GM21619 (cell line): ENCODE measurements at regions not wholly inside any gene's neighbourhood (a gene's known extent, or its start where the extent isn't known, plus 50 kb on each side); places are given as distances from the start of the nearest gene placed in this dataset.

Experiments
- ATAC-seq: cut with Tn5 transposase; IDR thresholded peaks from one replicate; pipeline ENCODE4 v1.9.1; 2021; ENCODE audit not compliant: unreplicated experiment

DNA sequence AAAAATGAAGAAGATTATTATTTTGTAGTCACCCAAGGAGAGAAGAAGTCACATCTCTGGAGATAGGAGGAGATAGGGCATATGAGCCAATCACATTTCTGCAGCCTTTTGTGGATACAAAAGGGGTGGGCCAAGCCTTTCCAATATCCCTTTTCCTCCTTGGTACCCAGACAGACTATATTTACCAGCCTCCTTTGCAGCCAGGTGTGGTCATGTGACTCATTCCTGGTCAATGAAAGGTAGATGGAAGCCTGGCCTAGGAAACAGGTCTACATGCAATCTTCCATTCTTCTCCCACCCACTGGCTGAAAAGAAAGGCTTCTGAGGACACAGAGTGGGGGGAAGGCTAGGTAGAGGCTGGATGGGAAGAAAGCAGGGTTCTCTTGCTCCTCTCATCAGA, 58.1 kb upstream of the ERG start:
- ATAC-seq, result no peak

DNA sequence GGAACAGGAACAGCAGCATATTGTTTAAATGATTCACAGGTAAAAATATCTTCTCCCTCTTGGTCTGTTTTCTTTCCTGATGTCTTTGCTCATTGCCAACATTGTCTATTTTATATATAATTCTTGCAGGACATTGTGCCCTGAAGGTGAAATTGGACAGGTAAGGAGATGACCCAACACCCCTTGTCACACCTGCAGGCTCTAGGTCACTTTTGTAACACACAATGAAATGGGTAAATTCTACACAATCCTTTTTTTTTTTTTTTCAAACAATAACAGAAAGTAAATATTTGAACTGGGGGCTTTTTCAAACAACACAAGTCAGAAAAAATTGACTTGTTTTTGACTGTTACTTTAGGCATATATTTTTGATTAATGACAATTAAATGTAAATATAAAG, 62.9 kb upstream of the ERG start:
- no peak for ATAC-seq

DNA sequence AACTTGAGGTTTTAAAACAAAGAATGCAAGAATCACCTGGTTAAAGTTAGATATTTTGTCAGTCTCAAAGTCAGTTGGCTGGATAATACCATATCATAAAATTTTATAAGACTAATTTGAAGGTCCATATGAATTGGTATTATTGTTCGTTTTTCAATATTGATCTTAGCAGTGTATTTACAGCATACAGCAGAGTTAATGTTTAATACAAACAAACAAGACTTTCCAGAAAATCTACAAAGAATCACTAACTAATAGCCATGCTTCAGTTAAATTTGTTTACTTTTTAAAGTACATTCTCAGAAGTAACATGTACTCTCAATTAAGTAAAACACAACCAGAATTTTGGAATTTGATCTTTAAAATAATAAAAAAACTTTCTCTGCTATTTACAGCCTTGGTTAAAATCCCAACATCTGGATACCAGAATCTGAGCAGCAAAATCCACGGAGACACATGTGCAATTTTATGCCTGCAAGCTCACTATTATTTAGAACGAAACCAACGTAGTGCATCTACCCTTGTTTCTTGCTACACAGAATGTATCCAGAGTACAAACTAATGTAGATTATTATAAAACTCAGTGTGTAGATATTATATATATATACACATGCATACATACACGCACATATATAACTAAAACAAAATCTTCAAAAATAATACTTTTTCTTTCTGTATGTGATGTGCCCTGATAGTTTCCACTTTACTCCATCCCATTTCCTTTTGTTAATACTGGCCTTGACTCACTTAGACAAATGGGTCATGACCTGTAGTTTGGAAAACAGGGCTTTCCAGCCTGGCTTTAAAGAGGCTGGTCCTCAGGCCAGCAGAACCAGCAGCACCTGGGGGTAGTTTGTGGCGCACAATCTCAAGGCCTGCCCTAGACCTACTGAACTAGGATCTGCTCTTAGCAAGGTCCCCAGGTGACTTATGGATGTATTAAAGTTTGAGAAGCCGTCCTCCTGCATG, 63.6 kb upstream of the ERG start:
- no peak for ATAC-seq

DNA sequence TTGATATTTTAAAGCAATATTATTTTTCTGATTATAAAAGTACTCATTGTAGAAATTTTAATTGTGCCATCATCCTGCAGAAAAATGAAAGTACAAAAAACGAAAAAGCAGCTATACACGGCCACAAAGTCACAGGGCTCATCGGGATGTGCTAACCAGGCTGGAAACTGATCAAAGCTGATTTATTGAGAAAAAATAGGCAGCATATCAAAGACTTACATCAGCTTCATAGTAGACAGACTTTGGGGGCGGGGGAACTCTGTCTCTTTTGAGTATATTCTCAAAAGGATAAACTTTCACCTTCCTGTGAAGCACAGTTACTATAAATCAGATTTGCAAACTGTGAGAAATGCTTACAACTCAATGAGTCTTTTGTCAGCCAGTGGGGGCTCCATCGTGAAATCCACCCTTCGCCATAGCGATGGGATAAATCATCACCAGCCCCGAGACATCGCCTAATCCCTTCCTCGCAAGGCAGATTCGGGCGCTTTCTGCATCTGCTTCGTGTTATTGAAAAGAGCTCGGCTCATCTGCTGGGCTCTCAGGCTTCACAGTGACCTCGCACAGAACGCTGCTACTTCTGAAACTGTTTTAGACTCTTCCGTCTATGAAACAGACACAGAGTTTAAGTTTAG, 69.2 kb upstream of the ERG start:
- no peak for ATAC-seq

DNA sequence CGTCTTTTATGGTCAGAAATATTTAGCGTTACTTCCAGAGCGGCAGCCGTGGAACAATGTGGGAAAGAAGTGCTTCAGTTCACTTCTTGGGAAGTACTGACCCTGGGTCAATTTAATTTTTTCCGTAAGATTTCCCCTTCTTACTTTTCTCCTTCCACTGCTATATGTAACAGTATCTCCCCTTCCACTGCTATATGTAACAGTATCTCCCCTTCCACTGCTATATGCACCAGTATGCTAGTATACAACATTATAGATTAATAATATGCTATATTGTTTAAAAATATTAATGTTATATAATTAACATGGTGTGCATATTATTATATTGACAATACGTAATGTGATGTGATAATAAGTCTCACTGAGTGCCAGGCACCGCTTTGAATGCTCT, 69.7 kb upstream of the ERG start:
- no peak for ATAC-seq

DNA sequence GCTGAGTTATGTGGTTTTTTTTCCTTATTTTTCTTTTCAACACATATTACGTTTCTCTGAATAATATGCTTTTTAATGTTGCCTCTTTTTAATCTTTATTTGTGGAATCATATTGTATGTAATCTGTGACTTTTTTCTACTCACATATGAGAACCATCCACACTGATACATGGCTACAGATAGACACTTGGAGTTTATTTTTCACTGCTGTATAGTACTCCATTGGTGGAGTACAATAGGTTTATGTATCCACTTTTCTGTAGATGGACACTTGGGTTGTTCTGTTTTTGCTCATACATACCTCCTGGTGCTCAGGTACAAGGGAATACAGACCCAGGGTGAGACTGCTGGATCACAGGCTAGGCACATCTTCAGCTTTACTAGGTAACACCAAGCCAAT, 71.5 kb upstream of the ERG start:
- ATAC-seq, result no peak

DNA sequence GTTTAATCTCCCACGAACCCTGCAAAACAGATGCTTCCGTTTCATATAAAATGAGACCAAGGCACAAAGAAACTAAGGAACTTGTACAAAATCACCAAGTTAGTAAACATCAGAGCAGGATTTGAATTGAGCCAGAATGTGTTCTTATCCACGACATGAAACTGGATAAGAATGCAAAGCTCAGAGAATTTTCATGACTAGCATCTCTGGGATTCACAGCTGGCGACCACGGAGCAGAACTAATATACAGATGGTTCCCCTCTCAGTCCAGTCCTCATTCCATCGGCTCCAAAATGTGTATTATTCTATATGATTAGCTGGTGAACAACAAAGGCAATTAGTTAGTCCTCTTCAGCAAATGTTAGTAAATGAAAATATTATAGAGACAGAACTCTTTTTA, 72.3 kb upstream of the ERG start:
- no peak for ATAC-seq

DNA sequence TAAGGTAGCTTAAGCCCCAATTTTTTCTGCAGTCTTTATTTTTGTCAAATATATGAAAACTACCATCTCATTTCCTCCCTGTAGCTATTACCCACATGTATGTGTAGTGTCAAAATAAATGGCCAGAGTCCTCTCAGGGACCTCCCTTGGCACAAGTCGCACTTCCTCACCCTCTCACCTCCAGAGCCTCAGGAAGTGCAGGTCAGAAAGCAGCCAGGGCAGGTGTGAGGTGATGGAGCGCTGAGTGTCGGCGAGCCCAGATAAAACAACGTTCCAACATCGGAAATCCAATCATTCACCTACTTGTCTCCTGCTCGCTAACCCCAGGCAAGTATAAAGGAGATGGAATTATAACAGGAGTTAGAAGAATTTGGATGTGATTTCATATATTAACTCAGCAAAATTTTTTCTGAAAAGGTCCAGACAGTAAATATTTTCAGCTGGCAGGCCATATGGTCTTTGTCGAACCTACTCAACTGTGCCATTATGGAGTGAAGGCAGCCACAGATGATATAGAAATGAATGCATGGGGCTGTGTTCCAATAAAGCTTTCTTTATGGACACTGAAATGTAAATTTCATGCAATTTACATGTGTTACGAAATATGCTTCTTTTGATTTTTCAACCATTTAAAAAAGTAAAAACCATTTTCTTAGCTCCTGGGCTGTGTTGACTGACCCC, 76.8 kb upstream of the ERG start:
- ATAC-seq, result no peak

DNA sequence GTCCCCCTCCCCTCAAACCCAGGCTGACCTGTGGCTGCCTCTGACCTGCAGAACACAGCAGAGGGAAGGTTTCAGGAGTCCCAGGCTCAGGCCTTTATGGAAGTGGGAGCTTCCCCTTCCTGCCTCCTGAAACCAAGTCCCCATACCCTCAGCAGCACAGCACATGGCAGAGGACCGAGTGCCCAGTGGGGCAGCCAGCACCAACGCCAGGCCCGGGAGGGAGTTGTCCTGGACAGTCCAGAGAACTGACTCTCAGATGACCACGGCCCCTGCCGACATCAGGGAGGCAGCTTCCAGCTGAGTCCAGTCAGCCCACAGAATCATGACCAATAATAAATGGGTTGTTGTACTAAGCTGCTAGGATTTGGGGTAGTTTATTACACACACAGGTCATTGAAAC, 79.6 kb upstream of the ERG start:
- no peak for ATAC-seq

DNA sequence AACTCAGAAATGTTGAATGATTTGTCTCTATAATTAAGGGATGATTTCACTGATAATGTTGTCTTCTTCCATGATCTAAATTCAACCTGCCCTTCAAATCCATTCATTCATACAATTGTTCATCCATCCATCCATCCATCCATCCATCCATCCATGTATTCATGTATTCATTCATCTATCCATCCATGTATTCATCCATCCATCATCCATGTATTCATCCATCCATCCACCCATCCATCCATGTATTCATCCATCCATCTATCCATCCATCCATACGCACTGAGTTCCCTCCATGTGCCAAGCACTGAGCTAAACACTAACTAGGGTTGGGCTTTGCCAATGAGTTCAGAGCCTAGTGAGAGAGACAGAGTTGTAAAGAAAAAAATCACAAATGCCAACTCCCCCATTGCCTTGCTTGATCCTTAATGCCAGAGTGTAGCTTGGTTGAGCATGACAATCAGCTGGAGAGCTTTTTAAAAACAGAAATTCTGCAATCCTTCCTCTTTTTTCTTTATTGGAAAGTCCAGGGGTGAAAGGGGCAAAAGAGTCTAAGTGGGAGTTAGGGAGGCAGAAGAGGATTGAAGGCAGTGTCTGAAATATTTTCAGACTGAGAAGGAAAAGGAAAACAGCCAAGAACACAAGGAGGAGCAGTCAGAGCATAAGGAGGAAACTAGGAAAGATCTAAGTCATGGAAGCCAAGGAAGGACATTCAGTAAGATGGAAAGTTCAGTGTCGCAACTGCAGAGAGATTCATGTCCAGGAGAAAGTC, 92.4 kb upstream of the ERG start:
- no peak for ATAC-seq

DNA sequence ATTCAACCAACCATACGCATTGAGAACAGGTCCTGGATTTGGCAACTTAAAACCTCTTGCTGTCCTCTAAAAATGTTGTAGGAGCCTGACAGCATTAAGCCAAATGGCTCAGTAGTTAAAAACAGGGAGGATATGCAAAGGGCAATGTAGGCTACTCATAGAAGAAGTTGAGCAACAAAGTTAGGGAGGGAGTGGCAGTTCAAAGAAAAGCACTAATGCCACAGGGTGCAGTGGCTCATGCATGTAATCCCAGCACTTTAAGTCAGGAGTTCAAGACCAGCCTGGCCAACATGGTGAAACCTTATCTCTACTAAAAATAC, 92.9 kb upstream of the ERG start:
- no peak for ATAC-seq

DNA sequence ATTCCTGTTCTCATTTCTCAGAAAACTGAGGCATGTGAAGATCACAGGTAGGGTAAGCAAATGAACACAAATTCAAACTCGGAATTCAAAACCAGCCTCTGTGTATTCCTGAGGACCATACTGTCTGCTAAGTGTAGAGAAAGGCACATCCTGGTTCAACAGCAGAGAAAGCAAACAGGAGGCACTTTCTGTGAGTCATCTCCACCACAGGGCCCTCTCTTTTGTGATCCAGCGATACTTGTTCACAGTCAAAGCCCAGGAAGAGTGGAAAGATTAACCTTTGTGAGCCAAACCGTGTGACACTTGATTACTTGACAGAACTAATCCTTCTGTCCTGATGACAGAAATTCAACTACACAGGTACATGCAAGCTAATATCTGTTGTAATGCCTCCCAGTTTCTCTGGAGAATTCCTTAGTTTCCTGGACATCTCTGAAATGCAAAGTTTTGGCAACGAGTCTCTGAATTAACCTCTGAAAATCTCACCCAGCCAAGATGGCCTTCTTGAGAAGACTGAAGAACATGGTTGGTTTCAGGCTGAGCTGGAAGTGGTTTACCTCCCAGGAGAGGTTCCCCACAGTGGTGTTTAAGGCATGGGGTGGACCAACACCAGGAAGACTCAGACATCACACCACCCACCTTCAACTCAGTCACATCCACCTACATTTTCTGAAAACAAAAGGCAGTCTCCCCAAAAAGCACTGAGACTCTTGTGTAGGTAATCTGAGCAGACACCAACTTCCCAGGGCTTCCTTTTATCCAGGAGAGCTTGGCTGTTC, 98.2 kb upstream of the ERG start:
- no peak for ATAC-seq

DNA sequence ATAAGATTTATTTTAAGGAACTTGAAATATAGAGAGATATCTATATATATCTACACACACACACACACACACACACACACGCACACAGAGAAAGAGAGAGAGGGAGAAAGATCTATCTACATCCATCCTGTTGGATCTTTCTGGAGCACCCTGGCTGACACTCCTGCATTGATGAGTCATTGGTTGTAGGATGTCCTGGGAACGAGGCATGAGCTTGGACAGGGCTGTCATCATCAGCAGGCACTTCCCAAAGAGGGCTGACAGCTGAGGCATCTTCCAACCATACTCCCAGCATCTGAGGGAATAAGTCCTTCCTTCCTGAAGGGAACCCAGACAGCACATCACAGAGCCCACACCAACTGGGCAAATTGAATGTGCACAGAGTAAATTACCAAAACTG, 99.1 kb upstream of the ERG start:
- no peak for ATAC-seq

DNA sequence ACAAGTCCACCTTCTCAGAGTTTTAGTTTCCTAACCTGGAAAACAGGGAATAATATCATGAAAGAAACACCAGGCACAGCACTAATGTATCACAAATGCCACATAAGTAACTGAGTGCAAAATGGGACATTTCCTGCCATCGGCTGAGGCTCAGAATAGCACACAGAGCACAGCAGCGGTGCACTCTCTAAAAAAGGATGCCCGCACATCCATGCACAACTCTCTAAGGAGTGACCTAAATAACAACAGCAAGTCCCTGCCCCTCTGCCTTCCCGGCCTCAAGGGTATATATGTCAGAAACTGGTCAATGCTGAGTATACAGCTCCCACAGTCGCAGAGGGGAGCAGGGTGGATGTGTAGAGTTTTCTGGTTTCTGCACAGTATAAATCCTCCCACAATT, 100.1 kb upstream of the ERG start:
- no peak for ATAC-seq

DNA sequence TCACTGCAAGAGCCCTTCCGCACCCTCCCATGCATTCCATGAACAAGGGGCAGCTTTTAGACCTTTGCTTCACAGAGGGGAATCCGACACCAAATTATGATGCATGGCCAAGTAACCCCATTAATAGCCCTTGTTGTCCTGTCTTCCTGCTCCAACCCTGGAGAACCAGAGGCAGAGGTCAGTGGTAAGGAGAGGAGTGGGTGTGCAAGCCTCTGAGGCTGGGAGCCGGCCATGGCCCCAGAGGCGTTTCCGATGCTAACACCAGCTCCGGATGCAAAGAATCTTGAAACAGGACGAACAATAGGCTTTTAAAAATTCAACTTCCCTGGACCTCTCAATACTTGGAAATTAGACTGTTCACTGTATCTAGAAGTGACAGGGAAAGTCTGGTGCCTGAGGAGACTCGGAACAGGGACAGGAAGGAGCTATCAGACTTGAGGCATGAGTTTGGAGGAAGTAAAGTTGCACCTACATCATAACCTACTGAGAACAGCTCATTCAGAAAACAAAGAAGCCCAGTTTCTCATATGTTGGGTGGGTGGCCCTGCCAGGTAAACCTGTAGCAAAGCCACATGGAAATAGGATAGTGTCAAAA, 101.2 kb upstream of the ERG start:
- no peak for ATAC-seq

DNA sequence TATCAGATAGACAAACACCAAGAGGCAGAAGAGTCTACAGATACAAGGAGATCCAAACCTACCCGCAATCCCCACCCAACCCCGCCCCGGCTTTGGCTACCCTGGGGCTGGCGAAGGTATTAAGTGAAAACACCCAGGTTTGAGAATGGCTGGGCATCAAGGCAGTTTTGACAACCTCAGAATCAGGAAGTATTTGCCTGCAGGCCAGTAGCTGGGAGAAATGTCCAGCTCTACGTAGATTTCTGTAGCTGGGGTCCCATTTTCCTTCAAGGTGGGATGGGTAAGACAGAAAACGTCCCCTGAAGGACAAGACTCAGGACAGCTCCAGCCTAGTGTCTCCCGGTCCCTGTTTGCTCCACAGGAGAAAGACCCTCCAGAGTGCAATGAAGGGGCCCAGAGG, 101.8 kb upstream of the ERG start:
- ATAC-seq, result no peak

DNA sequence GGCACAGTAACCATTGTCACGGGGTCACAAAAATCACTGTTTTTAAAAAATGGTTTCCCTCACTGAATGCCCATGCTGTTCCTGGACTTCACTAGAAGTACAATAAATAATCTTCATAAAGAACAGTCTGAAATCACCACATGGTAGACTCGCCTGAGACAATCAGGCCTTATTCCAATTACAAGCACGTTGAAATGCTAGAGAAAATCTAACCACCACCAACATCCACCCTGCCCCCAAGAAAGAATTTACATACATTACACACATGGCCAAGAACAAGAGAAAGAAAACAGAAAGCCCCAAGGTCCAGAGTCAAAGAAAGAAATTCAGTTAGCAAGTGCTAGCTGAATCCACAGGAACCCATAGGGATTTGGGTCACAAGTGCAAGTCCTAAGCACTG, 107.0 kb upstream of the ERG start:
- no peak for ATAC-seq

DNA sequence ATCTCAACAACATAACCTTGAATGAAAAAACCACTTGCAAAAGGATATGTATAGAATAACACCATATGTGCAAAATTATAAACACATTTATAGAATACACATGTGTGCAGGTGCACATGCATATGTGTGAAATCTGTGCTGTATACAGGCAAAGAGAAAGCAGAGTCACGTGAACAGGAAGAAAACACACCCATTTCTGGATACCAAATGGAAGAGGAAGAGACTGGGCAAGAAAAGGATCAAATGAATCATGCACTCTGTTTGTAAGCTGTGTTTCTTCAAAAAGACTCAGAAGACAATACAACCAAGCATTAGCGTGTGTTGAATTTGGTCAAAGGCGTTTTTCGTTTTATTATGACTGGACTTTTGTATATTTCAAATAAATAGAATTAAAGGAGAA, 111.3 kb upstream of the ERG start:
- no peak for ATAC-seq

DNA sequence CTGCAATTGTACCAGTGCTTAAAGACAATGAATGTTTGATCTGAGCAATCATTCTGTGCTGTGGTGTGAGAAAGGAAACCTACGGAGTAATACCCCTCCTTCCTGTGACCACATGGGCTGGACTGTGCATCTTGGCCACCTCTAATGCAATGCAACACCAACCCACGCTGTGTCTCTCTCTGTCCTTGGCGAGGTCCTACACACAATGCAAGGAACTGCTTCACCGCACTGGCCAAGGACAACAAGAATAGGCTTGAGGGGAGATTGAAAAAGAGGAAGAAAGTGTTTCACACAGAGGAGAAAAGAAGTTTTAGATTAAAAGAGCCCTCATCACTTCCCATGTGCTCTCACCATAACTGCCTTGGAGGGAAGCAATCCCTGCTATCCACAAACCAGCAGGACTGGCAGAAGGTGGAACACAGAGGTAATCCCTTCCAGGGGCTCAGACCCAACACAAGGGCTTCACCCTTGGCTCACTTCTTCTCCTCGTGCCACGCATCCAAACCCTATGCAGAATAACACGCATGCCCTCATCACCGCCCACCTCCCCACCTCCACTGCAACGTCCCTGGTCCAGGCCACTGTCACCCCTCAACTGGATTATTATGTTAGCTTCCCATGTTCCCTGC, 112.5 kb upstream of the ERG start:
- no peak for ATAC-seq

DNA sequence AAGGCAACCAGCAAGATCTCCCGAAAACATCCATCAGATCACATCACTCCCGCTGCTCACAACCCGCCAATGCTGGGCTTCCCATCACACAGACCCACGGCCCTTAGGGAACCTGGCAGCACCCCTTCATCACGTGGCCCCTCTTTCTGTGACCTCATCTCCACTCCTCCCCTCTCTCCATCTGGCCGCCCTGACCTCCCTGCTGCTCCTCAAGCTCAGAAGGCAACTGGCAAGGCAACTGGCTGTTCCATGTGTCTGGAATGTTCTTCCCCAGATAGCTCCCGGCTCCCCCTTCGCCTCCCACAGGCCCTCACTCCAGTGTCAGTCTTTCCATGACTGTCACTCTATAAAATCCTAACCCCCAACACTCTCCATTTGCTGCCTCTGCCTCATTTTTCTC, 113.0 kb upstream of the ERG start:
- no peak for ATAC-seq
